ENCODE measurements at regions not wholly inside any gene's neighbourhood (a gene's known extent, or its start where the extent isn't known, plus 50 kb on each side); places are given as distances from the start of the nearest gene placed in this dataset.

DNA sequence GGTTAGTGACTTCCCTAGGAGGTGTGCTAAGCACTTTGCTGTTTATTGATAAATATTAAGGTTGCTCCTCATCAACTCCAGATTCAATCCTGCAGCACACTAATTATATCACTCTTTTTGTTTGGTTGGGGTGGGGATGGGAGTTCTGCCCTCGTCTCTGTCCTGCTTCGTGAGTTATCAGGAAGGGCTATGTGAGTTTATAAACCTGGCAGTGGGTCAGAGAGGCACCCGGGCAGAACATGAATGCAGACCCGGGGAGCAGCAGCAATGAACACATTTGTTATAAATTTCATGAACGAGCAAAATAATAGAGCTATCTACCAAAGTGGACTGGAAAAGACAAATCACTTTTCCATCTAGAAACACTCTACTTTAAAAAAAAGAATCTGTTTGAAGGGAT lies 125.5 kb upstream of the WWC1 start:
- no peak for FAIRE-seq

DNA sequence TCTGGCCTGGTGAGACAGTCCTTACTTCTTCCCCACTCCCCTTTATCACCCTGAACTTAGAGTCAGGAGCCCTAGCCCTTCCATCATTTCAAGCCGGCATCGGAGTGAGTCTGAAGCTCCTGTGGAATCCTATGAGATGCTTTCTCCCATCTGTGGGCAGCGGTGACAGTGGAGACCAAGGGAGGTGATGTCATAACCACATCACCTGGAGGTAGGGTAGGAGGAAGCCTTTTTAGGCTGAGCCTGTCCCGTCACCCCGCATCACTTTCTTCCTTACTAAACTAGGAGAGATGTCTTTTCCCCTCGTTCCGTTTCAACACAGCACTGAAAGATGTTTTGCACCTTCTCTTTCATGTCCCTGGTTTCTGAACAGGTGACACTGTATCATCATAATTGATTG lies 124.1 kb upstream of the WWC1 start:
- no peak for DNase-seq (ENCODE audit: low spot score)
- FAIRE-seq: no peak

More for the DNA sequence above, 125.5 kb upstream of the WWC1 start:
- no peak for DNase-seq (ENCODE audit: low spot score)

DNA sequence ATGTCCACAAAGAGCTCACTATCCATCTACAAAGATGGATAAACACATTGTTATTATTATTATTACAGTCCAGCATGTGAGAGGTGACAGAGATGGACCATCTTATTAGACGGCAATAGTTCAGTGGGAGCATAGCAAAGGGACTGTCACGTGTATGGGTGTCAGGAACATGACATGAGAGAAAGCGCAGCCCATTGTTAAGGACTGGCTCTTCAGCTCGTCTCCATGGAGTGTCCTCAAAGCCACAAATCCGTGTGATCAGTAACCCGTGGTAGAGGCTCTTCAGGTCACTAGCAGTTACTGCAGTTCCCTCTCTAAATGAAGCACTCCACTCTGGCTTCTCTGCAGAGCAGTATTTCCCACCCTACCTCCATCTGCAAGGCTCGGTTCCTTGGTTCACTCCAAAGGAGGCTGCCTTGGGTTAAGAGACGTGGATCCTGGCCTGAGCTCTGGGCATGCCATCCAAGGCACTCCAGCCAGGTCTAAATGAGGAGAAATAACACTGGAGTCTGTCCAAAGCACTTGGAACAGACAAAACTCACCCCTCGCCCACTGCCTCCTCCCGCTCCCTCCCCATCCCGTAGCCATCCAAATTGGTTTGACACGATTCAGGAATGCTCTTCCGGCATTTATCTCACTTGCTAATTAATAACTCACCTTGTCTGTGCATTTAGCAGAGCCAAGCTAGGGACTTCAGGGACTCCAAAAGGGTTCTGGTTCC lies 122.3 kb upstream of the WWC1 start:
- no peak for DNase-seq (ENCODE audit: low spot score)
- FAIRE-seq: no peak

DNA sequence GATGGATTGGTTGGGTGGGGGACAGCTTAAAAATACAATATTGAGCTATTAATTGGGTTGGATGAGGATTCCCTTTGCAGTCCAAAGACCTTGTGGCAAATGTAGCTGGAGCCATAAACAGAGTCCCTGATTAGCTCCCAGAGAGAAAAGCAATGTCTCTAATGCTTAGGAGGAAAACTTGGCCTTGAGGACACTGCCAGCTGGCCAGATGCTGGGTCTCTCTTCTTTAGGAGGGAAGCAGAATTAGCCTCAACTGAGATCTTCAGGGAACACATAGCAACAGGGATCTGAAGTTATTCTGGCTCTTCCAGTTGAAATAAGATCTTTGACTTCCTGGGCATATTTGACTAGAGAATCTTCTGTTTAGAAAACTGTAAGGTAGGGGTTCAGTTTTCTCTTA lies 121.7 kb upstream of the WWC1 start:
- no peak for DNase-seq (ENCODE audit: low spot score)
- FAIRE-seq: no peak

DNA sequence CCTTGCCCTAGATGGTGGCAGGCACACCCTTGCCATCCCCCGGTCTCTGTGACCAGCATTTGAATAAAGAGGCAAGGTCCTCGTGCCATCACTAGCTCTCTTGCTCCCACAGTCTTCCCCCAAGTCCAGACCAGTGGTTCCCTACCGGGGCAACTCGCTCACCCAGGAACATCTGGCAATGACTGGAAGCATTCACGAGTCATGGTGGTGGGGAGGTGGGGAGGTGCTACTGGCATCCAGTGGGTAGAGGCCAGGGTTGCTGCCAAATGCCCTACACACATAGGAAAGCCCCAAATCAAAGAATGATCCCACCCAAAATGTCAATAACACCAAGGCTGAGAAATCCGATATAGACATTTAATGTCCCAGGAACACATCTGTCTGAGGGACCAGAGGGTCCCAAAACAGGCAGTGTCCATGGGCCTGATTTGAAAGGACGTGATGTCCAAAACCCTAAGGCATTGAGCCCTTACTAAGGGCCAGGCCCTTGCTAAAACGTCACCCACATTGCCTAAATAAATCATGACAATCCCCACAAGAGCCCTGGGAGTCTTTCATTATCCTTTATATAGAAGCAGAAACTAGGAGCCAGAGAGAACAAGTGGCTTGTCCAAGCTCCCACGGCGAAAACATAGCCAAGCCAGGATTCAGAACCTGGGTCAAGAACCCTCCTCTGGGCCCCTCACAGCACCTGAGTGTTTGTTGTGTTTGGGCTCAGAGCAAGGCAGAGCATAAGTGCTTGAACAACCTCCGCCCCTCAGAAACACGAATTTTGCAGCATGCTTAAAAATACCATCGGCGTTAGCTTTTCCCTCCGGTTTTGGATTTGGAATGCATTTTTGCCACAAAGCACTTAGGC lies 119.3 kb upstream of the WWC1 start:
- no peak for FAIRE-seq
- no peak for DNase-seq (ENCODE audit: low spot score)

DNA sequence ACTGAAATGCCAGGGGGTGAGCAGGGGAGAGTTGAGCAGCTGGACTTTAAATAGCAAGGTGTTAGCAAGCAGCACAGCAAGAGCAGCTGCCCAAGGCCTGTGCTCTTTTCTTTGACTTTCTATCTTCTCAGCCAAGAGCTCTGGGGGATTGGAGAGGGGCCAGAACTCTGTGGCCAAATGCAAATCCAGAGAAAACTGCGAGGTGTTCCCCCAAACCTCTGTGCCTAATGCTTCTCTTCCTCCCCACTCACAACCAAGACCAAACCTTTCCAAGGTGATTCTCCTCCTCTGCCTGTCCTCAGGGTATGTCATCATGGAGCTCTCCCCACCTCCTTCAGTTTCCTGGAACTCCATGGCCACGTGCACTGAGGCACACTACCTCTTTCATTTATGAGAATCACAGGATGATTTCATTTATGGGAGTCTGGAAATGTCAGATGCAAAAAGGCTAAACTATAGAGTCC lies 118.7 kb upstream of the WWC1 start:
- DNase-seq (ENCODE audit: low spot score) (no peak), FAIRE-seq (no peak)

DNA sequence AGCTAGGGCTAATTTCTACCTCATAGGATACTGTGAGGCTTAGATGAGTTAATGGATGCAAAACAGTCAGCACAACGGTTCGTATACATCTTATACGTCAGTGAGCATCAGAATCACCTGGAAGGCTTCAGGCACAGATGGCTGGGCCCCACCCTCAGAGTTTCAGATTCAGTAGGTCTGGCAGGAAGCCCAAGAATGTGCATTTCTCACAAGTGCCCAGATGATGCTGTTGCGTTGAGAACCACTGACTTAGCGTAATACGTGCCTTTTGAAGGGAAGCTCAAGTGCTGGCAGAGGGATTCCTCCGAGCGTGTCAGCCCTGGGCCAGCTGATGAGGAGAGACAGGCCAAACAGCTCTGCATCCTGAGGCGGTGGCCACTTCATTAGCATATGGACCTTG lies 117.1 kb upstream of the WWC1 start:
- no peak for FAIRE-seq
- DNase-seq (ENCODE audit: low spot score): peak; percentile 32

DNA sequence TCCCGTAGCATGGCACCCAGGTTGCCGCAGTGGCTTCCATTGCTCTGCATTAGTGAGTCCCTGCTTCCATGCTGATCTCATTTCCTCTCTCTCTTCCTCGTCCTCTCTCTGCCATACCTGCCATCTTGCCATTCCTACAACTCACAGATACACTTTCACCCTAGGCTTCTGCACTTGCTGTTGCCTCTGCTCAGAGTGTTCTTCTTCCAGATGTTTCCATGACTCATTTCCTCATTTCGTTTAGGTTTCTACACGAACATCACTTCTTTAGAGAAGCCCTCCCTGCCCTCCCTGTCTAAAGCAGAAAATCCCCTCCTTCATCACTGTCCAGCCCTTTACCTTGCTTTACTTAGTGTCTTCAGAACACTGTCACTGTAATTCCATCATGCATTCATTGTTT lies 115.2 kb upstream of the WWC1 start:
- FAIRE-seq: no peak
- DNase-seq (ENCODE audit: low spot score): no peak

DNA sequence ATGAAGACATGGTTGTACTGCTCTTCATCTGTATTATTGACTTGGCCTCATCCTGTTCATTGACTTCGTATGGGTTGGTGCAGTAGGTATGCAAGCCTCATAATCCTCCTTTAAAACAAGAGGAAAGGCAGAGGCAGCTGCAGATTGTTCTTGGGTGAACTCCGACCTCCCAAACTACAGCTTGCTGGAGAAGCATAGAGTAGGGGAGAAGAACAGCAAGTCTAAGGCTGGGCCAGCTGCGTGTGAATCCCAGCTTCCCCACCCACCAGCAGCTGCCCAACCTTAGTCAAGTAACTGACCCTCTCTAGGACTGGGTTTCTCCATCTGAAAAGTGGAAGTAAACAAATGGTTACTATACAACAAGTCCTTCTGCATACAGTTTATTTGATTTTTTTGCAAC lies 114.5 kb upstream of the WWC1 start:
- FAIRE-seq: no peak
- no peak for DNase-seq (ENCODE audit: low spot score)

DNA sequence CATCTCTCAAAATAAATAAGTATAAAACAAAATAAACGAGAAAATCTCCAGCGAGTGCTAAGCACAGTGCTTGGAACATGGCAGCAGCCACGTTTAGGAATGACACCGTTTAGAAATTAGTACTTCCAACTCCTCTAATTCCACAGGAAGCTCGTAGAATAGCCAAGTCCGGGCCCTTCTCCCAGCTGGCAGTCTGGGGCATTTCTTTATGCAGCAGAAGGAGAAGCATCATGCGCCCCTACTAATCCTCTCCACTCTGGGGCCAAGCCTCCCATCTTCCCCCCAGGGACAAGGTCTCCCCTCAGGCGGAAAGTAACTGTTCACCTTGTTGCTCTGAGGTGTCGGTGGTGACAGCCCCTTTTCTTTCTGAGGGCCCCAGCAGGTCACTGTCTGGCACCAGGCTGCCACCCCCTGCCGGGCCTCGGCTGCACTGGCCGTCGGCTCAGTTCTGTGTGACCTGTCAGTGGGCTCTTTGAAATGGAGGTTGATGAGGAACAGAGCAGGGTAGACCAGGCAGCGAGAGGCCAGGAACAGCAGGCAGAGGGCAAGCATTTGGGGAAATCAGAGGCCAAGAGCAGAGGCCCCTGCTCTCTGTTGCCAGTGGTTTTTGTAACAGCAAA lies 113.5 kb upstream of the WWC1 start:
- FAIRE-seq (no peak), DNase-seq (ENCODE audit: low spot score) (no peak)

DNA sequence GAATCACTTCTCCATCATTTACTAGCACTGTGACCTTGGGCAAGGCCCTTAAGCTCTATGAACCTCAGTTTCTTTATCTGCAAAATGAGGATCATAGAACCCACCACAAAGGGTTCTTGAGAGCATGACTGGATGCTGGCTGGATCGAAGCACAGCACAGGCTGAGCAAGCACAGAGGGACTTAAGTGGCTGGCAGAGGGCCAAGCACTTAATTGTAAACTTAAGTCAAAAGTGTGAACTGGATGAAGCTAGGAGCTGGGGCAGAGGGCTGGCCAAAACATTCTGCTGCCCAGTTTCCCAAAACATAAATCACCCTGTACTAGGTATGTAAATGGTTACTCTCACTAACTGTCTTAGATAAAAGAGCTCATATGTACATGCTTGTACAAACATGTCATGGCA lies 112.3 kb upstream of the WWC1 start:
- FAIRE-seq: no peak

DNA sequence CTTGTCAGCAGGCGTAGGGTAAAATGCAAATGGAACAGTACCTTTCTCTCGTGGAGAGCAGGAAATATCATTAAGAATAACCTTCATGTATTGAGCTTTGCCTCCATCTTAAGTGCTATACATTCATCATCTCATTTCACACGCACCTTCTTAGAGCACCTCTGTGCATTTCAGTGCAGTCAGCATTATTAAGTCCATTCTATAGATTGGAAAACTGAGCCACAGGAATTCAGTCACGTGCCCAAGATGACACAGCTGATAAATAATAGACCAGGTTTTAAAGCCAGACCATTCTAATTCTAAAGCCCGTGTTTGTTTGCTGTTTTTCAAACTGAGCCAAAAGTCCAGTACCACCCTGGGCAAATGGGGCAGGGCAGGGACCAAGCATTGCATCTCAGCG lies 109.2 kb upstream of the WWC1 start:
- FAIRE-seq: no peak

More for the DNA sequence above, 112.3 kb upstream of the WWC1 start:
- DNase-seq (ENCODE audit: low spot score): no peak

DNA sequence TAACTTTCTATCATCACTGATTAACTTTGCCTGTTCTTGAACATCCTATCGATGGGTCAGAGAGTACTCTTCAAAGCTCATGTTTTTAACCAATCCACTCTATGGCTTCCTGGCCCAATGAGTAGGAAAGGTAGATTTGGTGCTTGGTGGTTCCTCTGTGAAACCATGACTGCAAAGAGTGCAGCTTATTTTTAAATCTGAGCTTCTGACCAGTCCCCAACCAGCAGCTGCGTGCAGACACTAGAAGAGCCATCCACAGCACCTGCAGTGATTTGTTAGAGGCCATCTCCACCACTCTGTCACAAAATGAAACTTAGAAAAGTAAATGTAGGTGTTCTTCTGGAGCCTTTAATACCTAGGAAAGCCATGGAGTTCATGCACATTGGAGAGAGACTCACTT lies 107.3 kb upstream of the WWC1 start:
- FAIRE-seq (no peak), DNase-seq (ENCODE audit: low spot score) (no peak)

More for the DNA sequence above, 109.2 kb upstream of the WWC1 start:
- DNase-seq (ENCODE audit: low spot score): no peak

DNA sequence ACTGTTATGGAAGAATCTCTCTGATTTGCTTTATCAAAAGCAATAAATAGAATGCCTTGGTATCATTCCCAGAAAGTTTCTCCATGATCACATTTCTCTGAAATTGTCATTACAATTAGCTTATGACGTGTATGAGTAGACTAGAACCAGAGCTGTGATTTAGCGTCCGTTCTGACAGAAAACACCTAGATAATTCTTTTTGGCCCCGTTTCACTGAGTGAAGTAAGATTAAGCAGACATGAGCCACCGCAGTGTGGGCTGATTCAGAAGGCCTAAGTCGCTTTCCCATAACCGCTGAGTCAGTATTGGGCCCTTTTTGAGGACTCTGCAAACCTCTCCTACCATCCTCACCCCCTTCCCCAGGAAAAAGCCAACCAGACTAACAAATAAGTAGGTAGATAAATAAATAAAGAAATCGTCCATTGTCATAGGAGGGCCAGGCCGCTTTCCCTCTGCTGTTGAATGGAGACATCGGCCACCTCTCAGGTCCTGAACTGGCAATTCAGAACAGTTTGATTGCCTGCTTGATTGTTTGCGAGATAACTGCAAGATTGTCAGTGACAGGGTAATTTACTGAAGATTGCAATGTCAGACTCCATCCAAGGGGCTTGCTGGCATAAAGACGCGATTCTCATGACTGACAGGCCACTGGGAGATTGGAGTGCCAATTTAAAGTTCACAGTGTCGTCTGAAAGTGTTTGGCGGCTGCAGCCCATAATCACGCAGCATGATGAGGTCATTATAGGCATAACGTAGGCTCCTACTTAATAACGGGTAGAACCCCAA lies 105.0 kb upstream of the WWC1 start:
- DNase-seq (ENCODE audit: low spot score) (no peak), FAIRE-seq (no peak)

DNA sequence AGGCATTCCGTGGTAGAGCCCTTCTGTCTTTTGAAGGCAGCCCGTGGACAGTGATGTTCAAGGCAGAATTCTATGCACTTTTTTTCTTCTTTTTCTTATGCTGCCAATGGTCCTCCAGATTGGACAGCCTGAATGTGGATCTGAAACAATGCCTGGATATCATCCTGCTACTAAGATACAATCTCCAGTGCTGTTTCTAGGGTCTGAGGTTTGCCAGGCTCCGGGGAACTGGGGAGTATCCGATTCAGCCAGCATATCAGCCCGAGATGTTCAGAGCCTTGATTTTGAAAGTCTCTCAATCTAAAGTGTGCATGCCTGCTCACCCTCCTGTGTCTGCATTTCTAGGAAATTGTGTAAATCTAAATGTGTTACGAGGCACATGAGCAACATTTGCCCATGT lies 103.8 kb upstream of the WWC1 start:
- DNase-seq (ENCODE audit: low spot score) (no peak), FAIRE-seq (no peak)

DNA sequence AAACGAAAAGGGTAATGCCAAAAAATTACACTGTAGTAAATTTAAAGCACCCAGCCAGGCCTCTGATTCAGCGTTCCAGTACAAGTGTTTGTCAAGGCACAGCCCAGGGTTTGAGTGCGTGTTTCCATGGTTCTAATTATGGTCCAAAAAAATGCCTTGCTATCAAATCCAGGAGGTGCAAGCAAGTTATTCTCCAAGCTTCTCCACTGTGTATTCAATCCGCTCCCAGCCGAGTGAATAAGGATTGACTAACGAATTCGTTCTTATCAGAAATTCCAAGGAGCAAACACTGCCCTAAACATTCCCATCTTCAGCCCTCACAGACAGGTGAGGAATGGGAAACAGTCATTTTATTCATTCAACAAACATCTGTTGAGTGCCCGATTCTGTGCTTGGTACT lies 103.3 kb upstream of the WWC1 start:
- FAIRE-seq (no peak), DNase-seq (ENCODE audit: low spot score) (no peak)

DNA sequence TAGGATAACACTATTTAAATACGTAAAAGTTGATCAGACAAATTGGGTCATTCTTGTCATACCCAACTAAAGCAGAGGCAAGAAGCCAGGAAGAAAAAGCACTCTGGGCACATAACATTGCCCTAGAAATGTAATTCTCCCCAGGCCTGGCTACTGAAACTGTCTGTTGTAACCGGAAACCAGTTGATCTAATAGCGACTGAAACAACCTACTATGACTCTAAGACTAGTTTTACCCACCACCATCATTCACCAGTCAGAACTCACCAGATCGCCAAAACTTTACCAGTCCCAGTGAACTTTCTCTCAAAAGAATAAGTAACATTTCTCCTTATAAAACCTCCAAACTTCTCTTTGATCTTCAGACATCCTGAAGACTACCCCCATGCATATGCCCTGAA lies 99.3 kb upstream of the WWC1 start:
- DNase-seq (ENCODE audit: low spot score) (no peak), FAIRE-seq (no peak)

DNA sequence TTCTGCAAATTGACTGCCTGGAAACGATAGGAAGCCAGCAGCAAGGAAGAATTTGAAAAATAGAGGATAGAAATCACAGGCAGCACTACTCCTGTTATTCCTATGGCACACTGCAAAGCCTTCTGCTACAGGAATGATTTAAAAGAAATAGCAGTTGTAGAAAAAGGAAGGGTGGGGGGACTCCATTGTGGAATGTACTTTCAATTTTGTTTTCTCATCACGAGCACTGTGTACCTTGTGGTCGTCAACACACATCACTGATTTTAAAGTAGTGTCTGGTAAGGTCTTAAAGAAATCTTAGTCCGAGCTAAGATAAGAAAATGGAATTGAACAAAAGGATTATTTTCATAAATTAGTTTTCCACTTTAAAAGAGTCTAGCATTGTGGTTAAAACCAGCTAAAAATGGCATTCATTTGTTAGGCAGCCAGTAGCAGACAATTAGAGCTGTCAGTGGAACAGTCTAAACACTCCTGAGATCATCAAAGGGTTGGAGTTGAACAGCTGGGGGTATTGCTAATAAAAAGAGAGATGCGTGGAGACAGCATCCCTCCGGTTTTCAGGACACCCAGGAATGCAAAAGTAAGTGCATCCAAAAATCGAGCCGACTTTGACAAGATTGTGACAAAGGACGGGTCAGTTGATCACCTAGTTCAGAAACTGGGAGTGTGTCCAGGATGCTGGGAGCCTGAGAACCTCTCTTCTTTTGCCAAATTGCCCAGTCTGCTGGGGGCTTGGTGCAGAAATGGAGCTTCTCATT lies 97.8 kb upstream of the WWC1 start:
- no peak for DNase-seq (ENCODE audit: low spot score)
- no peak for FAIRE-seq

DNA sequence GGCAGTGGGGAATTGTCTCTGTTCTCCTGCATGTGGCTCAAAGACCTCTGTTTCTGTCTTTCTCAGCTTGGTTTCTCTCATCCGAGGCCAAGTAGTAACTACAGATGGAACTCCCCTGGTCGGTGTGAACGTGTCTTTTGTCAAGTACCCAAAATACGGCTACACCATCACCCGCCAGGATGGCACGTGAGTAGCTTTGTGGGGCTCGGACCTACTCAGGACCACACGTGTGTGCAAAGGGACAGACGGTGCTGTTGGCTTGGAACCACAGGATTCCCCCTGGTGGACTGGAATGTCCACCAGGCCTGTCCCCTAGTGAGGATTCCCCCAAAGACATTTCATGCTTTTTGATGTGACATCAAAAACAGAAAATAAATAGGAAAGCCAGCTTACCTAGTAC lies 96.3 kb upstream of the WWC1 start:
- DNase-seq (ENCODE audit: low spot score) (no peak), FAIRE-seq (no peak)

DNA sequence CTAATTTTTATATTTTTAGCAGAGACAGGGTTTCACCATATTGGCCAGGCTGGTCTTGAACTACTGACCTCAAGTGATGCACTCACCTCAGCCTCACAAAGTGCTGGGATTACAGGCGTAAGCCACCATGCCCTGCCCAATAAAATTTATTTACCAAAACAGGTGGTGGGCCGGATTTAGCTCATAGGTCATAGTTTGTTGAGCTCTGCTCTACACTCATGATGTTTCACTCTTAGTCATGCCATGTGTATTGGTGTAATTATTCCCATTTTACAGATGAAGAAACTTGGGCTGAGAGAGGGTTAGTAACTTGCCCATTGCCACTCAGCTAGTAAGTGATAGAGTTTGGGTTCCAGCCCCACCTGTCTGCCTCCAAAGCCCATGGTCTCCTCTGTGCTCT lies 93.1 kb upstream of the WWC1 start:
- DNase-seq (ENCODE audit: low spot score) (no peak), FAIRE-seq (no peak)

DNA sequence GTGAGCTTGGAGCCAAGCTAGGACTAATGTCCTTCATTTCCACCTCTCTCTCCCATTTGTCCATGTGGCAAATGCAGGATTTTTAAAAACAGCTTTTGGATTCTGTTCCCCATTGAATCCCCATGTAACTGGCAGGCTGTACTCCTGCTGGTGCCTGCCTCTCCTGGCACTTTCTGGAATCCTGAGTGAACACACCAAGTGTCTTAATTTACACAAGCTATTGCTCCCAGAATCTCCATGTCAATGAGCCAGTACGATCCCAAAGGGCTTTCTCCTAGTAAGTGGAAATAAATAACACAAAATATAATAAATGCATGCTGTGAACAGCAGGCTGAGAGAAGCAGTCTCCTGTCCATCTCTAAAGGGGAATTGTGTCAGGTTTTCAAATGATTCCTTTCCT lies 88.4 kb upstream of the WWC1 start:
- no peak for FAIRE-seq
- DNase-seq (ENCODE audit: low spot score): no peak

Measured in RCC 7860 (cell line).